H1 (cell line): ENCODE measurements at regions not wholly inside any gene's neighbourhood (a gene's known extent, or its start where the extent isn't known, plus 50 kb on each side); places are given as distances from the start of the nearest gene placed in this dataset.

Source experiments
- CHD2 ChIP-seq: IDR thresholded peaks from 2 replicates; pipeline ENCODE4 v1.6.1; 2012; ENCODE audit warnings: low read length, improper control_type of control experiment
- CTCF ChIP-seq, 3 experiments: IDR thresholded peaks; 1 replicate in 2 of 3; 2 replicates in 1 of 3; pipeline versions ENCODE4 v1.5.1 to v1.6.1; 2011; ENCODE audit warnings: low read length in 3 of 3, mild to moderate bottlenecking in 3 of 3, inconsistent platforms in 2 of 3, low read depth in 1 of 3, moderate library complexity in 1 of 3; ENCODE audit not compliant: insufficient read depth in 1 of 3; ENCODE audit errors: control extremely low read depth in 1 of 3
- EP300 ChIP-seq, 2 experiments: IDR thresholded peaks; 1 replicate in 1 of 2; 2 replicates in 1 of 2; pipeline ENCODE4 v1.6.1; 2011 to 2012; ENCODE audit warnings: low read depth in 2 of 2, low read length in 2 of 2, mild to moderate bottlenecking in 2 of 2, borderline replicate concordance in 1 of 2, inconsistent platforms in 1 of 2, moderate library complexity in 1 of 2
- JUN ChIP-seq: IDR thresholded peaks from 2 replicates; pipeline ENCODE4 v1.6.1; 2011; ENCODE audit warnings: low read depth, mild to moderate bottlenecking, improper control_type of control experiment, low read length
- MAX ChIP-seq: IDR thresholded peaks from 2 replicates; pipeline ENCODE4 v1.6.1; 2012; ENCODE audit warnings: inconsistent platforms
- POLR2A ChIP-seq, 2 experiments: IDR thresholded peaks; 1 replicate in 1 of 2; 2 replicates in 1 of 2; pipeline ENCODE4 v1.6.1; 2011; ENCODE audit warnings: low read depth in 2 of 2, low read length in 2 of 2, mild to moderate bottlenecking in 2 of 2; ENCODE audit errors: control extremely low read depth in 1 of 2
- POLR2AphosphoS5 ChIP-seq: IDR thresholded peaks from 2 replicates; pipeline ENCODE4 v1.6.1; 2011; ENCODE audit warnings: low read depth, low read length
- RFX5 ChIP-seq: IDR thresholded peaks from 2 replicates; pipeline ENCODE4 v1.6.1; 2011; ENCODE audit warnings: low read depth, low read length, improper control_type of control experiment, borderline replicate concordance
- TEAD4 ChIP-seq: IDR thresholded peaks from 2 replicates; pipeline ENCODE4 v1.6.1; 2012; ENCODE audit warnings: low read depth, low read length, inconsistent platforms, mixed read lengths
- ZNF274 ChIP-seq: IDR thresholded peaks from 2 replicates; pipeline ENCODE4 v1.7.0; 2012; ENCODE audit warnings: low read length, borderline replicate concordance; ENCODE audit errors: extremely low read depth

GRCh38 chr3:191518861-191519260, 57.9 kb downstream of the PYDC2 start:
- TF ChIP-seq POLR2AphosphoS5 (no peak), CTCF (IDR thresholded peaks at IDR 0.05; ENCODE audit: control extremely low read depth in 1 of 3, insufficient read depth in 1 of 3, low read depth in 1 of 3, low read length in 3 of 3) (no peak), TEAD4 (no peak), EP300 (IDR thresholded peaks at IDR 0.05; ENCODE audit: borderline replicate concordance in 1 of 2, low read depth in 2 of 2, low read length in 2 of 2) (no peak), ZNF274 (no peak), POLR2A (IDR thresholded peaks at IDR 0.05; ENCODE audit: control extremely low read depth in 1 of 2, low read depth in 2 of 2, low read length in 2 of 2) (no peak), MAX (no peak), CHD2 (no peak), JUN (no peak), RFX5 (no peak)
